ENCODE measurements at regions not wholly inside any gene's neighbourhood (a gene's known extent, or its start where the extent isn't known, plus 50 kb on each side); places are given as distances from the start of the nearest gene placed in this dataset.
A peak's percentile ranks its signal among the peaks of the same experiment; 100 is the strongest.
"Not testable (repeated sequence)": the region's sequence is repeated elsewhere in the genome, so short reads cannot be mapped to it uniquely, and the experiment has no call there.

- H3K27ac Mint-ChIP-seq = not testable (repeated sequence)
Observed at GRCh38 chr1:148049115-148049496, 103.0 kb downstream of the NBPF11 start.

GRCh38 chr1:148048423-148049114 lies 103.5 kb downstream of the NBPF11 start:
- H3K36me3 Mint-ChIP-seq; H3K4me1 Mint-ChIP-seq (ENCODE audit: low read depth); H3K9me3 Mint-ChIP-seq (ENCODE audit: low read depth); H3K27me3 Mint-ChIP-seq: not testable (repeated sequence)
- Mint-ChIP-seq H3K27ac (peak overlapping the region; percentile 80), H3K4me3 (peak overlapping the region; percentile 84)

More at GRCh38 chr1:148049115-148049496, 103.0 kb downstream of the NBPF11 start:
- H3K9me3 Mint-ChIP-seq (ENCODE audit: low read depth); H3K27me3 Mint-ChIP-seq; H3K36me3 Mint-ChIP-seq; H3K4me1 Mint-ChIP-seq (ENCODE audit: low read depth): not testable (repeated sequence)
- H3K4me3 Mint-ChIP-seq = peak overlapping the region; percentile 84

GRCh38 chr1:148045872-148046271 lies 106.2 kb downstream of the NBPF11 start:
- not testable (repeated sequence) for H3K4me3 Mint-ChIP-seq; H3K36me3 Mint-ChIP-seq; H3K9me3 Mint-ChIP-seq (ENCODE audit: low read depth); H3K27ac Mint-ChIP-seq; H3K27me3 Mint-ChIP-seq; H3K4me1 Mint-ChIP-seq (ENCODE audit: low read depth)

DNA sequence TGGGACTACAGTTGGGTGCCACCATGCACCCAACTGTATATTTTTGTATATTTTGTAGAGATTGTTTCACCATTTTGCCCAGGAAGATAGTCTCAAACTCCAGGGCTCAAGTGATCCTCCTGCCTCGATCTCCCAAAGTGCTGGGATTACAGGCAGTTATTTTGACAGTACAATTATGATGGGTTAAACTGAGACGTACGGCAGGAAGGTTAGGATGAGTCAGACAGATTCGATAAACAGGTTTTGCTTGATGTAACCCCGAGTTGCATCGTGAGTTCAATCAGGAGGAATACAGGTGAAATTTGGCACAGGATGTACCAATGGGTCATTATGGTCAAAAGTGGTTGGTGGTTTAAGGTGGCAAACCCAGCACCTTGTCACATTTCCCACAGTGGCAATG lies 107.6 kb downstream of the NBPF11 start:
- not testable (repeated sequence) for H3K4me3 Mint-ChIP-seq; H3K4me1 Mint-ChIP-seq (ENCODE audit: low read depth); H3K36me3 Mint-ChIP-seq; H3K9me3 Mint-ChIP-seq (ENCODE audit: low read depth); H3K27ac Mint-ChIP-seq; H3K27me3 Mint-ChIP-seq

Measured in activated naive CD8-positive, alpha-beta T cell (primary cell).